ENCODE measurements at regions not wholly inside any gene's neighbourhood (a gene's known extent, or its start where the extent isn't known, plus 50 kb on each side); places are given as distances from the start of the nearest gene placed in this dataset.

DNA sequence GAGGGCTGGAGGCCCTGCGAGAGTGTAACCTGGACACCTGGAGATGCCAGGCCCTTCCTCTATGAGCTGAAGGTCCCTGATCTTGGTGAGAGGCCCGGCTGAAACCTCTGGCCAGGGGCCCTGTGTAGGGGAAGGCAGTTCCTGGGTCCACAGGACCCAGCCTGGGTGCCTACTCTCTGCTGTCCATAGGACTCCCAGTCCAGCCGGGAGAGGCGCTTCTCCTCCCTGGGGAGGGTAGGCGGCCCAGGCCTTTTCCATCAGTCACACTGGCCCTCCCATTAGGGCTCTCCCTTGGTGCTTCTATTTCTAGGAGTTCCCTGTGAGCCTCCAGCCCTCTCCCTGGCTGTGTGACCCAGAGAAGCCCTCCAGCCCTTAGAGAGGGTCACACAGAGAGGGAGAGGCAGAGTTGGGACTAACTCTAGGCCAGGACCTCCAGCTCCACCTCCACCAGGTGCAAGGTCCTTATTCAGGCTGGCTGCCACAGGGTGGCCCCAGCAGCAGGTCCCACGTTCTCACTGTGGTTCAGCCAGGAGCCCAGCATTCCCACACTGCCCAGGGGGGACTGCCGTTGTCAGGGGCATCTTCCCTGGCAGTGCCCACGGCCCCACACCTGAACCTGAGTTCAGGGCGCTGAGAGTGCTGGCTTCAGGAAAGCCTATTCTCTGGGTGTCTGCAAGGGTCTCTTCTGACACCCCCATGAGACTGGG, 146.8 kb downstream of the SMAD6 start (continued):
- TF ChIP-seq, protein P1, sequence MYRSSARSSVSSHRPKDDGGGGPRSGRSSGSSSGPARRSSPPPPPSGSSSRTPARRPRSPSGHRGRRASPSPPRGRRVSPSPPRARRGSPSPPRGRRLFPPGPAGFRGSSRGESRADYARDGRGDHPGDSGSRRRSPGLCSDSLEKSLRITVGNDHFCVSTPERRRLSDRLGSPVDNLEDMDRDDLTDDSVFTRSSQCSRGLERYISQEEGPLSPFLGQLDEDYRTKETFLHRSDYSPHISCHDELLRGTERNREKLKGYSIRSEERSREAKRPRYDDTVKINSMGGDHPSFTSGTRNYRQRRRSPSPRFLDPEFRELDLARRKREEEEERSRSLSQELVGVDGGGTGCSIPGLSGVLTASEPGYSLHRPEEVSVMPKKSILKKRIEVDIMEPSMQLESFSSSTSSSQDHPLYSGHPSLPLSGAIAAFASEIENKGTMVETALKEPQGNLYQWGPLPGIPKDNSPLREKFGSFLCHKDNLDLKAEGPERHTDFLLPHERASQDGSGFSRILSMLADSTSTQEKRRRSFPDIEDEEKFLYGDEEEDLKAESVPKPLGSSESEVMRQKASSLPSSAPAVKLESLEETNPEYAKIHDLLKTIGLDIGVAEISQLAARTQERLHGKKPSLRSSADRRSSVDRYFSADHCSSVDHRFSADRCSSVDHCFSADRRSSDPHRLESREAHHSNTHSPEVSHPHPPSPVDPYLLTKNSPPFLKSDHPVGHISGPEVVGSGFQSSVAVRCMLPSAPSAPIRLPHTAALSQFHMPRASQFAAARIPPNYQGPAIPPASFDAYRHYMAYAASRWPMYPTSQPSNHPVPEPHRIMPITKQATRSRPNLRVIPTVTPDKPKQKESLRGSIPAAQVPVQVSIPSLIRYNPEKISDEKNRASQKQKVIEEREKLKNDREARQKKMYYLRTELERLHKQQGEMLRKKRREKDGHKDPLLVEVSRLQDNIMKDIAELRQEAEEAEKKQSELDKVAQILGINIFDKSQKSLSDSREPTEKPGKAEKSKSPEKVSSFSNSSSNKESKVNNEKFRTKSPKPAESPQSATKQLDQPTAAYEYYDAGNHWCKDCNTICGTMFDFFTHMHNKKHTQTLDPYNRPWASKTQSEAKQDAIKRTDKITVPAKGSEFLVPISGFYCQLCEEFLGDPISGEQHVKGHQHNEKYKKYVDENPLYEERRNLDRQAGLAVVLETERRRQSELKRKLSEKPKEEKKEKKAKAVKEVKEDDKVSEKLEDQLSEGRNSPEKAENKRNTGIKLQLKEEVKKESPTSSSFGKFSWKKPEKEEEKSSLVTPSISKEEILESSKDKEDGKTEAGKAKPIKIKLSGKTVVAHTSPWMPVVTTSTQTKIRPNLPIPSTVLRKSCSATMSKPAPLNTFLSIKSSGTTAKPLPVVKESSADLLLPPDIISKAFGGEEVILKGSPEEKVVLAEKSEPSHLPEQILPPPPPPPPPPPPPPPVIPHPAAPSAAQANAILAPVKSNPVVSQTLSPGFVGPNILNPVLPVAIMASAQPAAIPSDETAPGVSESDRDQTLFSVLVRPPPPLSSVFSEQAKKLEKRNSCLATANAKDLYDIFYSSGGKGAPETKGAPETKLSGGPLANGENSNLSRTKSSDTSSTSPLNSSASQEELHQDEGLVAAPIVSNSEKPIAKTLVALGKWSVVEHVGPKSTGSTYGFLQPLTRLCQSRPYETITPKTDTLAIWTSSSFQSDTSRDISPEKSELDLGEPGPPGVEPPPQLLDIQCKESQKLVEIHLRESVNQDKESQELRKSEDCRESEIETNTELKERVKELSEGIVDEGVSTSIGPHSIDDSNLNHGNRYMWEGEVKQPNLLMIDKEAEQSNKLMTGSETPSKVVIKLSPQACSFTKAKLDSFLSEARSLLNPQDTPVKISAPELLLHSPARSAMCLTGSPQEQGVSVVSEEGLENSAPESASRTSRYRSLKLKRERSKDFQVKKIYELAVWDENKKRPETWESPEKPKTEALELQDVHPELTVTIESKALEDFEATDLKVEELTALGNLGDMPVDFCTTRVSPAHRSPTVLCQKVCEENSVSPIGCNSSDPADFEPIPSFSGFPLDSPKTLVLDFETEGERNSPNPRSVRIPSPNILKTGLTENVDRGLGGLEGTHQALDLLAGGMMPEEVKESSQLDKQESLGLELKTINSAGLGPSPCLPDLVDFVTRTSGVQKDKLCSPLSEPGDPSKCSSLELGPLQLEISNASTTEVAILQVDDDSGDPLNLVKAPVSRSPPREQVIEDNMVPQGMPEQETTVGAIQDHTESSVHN (IDR thresholded peaks at IDR 0.05; ENCODE audit: borderline replicate concordance in 1 of 2, low read depth in 1 of 2): no peak
- TF ChIP-seq DPF2 (IDR thresholded peaks at IDR 0.05) (no peak), MCM7 (IDR thresholded peaks at IDR 0.05) (no peak)
